ENCODE measurements at regions not wholly inside any gene's neighbourhood (a gene's known extent, or its start where the extent isn't known, plus 50 kb on each side); places are given as distances from the start of the nearest gene placed in this dataset.

GRCh38 chr17:6204203-6204722 lies 134.1 kb downstream of the WSCD1 start (continued):
- no peak for TF ChIP-seq MAFK (IDR thresholded peaks at IDR 0.05; ENCODE audit: low read depth, low read length)

Measured in H1 (cell line).